HT1080 (cell line): ENCODE measurements at regions not wholly inside any gene's neighbourhood (a gene's known extent, or its start where the extent isn't known, plus 50 kb on each side); places are given as distances from the start of the nearest gene placed in this dataset.
A peak's percentile ranks its signal among the peaks of the same experiment; 100 is the strongest.

Experiments
- DNase-seq: peaks from one replicate; pipeline ENCODE4 v3.0.0-alpha.2; 2015; ENCODE audit warnings: low read depth

DNA sequence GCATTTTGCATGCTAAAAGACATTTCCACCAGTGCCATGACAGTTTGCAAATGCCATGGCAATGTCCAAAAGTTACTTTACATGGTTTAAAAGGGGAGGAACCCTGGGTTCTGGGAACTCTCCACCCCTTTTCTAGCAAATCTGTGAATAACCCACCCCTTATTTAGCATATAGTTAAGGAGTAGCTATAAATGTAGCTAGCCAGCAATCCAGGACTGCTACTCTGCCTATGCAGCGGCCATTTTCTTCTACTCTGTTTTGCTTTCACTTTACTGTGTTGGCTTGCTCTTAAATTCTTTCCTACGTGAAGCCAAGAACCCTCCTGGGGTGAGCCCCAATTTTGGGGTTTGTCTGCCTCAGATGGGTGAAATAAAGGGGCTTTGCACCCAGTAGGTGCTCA is 141.0 kb downstream of the PTPN11 start:
- no peak for DNase-seq

DNA sequence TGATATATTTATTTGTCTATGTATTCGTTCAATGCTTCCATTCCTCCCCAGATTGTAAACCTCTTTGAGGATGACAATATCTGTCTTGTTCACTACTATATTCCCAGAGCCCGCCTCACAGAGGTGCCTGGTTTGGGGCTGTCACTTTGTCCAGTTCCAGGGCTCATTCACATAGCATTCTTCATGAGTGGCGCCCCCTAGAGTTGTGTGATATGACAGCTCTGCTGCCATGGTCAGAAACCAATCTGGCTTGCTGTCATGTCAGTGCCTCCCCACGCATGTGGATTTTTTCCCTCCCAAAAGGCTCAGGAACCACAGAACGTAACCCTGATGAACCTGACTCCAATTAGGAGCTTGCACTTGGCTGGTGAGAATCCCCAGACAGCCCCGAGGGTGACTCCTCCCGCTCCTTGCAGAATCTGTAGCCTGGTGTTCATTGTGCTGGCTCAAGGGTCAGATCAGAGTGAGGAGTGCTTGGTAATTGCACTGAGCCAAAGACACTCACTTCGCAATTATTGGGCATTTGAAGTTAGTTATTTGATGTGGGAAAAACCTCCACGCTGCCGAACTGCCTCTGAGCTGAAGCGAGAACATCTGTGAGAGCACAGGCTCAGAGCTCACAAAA is 145.5 kb downstream of the PTPN11 start:
- no peak for DNase-seq

DNA sequence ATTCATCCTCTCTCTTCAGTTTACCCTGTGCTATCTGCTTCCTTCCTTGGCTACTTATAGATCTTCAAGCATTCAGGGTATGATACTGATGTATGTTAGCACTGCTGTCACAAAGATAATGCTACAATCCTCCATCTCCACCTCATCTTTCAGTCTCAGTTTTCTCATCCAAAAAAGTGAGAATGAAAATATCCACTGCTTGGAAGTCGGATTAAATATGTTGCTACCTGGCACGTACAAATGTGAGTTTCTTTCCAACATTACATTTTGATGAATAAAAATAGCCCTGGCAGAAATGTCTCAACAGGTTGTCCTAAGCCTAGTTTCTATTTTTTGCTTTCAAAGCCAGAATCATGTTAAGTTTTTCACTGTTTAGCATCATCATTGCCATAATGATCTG is 149.9 kb downstream of the PTPN11 start:
- DNase-seq, result no peak

DNA sequence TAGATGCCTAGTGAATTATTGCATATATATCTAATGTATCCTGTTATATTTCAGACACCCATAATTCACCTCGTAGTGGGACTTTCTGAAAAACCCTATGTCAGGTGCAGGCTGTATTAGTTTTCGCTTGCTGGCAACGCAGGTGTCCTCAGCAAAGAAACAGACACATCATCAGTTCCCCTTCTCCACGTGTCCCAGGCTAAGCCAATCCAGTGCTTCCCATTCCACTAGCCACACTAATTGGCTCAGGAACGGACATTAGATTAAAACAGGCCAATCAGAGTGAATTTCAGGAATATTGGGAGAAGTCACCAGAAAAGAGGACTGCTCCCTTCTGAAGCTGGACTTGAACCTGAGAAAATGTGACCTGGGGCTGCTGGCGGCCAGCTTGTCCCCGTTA is 151.3 kb downstream of the PTPN11 start:
- DNase-seq, result no peak

DNA sequence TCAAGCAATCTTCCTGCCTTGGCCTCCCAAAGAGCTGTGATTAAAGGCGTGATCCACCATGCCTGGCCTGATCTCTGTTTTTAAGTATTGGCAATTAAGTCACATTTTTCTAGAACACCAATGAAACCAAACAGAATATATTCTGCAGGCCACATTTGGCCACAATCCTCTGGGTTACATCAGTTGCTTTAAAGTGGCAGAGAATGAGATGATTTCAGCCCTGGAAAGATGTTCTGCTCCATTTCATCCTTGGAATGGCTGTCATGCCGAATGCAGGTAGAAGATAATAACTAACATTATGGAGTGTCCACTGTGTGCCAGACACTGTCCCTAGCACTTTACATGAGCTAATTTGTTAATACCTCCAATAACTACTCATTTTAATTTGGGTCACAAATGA is 154.4 kb downstream of the PTPN11 start:
- DNase-seq, result no peak

DNA sequence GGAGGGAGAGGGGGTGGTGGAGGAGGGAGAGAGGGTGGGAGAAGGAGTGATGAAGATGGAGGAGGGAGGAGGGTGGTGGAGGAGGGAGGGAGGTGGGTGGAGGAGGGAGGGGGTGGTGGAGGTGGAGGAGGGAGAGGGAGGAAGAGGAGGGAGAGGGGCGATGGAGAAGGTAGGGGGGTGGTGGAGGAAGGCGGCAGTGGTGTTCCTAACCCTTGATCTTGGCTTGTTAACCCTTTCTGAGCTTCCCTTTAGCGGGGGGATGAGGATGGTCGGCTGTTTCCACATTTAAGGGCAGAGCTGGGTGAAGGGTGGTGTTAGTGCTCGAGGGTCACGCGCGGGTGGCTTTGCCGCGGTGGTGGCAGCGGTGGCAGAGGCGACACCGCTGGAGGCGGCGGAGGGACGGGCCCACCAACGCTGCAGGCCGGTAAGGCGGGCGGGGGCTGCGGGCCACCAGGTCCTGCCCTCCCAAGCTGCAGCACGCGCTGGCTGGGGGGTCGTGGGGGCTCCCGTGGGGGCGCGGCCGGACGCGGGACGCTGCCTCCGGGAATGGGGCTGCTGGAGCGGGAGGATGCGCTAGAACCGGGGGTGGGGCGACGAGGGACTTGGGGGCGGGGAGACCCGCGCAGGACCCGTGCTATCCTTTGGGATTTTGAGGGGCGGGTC is 156.3 kb downstream of the PTPN11 start:
- DNase-seq, result no peak

DNA sequence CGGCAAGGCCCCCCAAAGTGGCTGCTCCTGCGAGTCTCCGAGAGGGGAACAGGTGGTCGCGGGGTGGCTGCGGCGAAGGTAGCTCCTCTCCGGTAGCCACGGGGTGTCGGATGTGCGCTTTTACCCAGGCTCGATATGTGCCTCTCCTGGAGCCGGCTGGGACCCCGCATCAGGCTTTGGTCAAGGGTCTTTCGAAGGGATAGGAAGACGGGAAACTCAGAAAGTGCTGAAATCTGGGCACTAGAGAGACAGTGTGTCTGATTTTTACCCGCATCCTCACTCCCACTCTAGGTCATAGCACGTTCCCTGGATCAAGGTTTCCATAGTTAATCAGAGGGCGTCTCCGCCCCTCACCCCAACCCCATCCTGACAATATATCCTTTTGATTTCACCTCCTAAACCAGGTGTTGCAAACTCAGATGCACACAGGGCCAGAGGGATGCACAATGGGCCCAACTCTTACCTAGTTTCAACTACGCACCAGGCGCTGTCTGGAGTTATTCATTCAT is 156.9 kb downstream of the PTPN11 start:
- DNase-seq, result no peak

DNA sequence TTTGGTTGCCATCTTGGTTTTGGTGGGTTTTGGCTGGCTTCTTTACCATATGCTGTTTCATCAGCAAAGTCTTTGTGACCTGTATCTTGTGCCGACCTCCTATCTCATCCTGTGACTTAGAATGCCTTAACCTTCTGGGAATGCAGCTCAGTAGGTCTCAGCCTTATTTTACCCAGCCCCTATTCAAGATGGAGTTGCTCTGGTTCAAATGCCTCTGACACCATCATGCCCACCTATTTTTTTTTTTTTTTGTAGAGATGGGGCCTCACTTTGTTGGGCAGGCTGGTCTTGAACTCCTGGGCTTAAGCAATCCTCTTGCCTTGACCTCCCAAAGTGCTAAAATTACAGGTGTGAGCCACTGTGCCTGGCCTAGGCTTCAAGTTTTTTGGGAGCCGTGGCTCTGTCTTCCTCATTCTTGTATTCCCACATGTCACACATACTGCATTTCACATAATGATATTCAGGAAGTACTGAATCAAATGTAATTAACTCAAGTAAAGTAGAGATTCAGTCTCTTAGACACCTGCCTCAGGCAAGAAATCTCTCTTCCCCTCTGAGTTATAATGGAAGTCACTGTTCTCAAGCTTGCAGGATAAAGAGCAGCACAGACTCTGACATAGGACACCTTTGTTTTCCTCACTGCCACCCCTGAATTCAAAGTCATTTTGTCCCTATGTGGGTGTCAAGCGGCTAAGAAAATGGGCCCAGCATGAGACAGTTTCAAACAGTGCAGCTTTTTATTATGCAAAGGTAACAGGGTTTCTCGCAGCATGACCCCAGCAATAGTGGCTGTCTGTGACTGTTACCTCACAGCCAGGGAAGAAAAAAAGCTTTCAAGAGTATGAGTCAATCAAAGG is 159.0 kb downstream of the PTPN11 start:
- DNase-seq, result no peak

DNA sequence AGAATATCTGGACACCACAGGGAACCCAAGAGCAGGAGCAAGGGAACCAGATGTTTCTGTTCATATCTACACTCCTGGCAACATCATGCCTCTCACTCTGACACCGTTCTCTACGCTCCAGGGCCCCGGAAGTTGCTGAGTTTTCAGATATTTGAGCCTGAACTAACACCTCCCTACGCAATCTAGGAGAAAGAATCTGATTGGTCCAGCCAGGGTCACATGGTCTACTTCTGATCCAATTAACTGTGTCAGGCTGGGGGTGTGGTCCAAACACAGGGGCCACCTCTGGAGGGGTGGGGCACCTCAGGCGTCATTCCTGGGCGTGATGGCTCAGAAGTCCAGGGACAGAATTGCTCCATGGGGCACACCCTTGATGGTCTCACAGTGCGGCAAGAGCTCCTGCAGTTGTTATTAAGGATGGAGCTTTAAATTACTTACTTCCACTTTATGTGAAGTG is 165.5 kb downstream of the PTPN11 start:
- DNase-seq, result peak; percentile 77

DNA sequence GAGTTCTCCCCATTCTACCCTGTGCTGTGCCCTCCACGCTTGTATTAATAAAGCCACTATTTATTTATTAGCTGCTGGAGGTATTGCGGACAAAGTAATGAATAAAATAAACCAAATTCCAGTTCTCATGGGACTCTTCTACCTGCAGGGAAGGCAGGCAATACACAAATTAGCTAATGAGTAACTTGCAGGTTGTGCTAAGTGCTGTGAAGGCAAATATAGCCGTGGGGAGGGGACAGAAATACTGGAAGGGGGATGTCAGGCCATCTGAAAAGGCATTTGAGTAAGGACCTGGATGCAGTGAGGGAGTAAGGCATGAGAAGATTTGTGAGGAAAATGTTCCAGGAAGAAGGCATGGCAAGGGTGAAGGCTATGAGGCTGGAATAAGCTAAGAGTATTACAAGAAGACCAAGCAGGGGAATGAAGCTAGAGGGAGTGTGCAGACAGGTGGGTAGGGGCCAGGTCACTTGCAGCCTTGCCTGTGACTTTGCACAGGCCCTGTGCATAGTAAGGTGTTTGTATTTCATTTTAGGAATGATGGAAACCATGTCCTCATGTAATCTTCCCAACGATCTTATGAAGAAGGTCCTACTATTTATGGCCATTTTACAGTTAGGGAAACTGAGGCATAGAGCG is 167.5 kb downstream of the PTPN11 start:
- no peak for DNase-seq

DNA sequence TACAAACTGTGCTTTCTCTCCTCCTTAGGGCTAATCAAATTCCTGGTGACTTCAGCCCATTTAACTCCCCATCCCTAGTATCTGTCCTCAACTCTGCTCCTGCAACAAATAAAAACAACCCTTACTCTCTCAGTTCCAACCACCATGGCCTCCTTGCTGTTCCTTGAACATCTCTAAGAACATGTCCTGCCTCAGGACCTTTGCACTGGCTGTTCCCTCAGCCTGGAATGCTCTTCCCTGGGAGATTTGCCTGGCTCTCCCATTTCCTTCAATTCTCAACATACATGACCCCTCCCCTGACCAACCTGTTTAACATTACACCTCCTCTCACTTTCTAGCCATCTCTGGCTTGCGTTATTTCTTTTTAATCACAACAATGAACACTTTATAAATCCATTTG is 170.5 kb downstream of the PTPN11 start:
- DNase-seq, result no peak

DNA sequence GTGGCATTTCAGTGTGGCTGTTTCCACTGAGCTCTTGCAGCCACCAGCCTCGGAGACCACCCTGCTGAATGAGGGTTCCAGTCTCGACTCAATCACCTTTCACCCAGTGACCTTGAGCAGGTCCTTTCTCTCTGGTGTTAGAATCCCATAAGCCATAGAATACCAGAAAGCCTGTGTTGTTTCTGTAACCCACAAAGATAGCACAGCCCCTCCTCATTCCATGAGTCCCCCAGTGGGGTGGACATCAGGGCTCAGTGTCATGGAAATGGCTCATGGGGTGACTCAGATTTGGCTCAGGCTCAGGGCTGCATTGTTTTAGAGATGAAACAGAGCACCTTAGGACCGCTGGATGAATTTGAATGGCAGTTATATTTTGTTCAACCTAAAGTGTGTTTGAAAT is 171.5 kb downstream of the PTPN11 start:
- DNase-seq, result peak; percentile 24

DNA sequence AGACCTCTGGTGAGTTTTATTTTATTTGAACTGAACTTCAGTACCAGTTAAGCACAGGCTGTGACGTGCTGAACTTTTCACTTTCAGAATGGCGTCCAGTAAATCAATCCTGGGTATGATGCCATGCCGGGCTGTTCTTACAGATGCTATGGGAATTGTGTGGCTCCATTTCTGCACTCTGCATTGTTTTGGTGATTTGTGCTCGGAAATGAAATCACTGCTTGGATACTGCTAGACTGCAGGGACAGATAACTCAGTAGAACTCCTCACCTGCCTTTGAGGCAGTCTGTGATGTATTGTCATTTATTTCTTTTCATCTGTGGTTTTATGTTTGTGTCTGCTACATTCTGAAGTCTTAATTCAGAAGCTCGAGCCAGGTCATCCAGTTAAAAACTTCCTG is 172.7 kb downstream of the PTPN11 start:
- DNase-seq, result no peak

DNA sequence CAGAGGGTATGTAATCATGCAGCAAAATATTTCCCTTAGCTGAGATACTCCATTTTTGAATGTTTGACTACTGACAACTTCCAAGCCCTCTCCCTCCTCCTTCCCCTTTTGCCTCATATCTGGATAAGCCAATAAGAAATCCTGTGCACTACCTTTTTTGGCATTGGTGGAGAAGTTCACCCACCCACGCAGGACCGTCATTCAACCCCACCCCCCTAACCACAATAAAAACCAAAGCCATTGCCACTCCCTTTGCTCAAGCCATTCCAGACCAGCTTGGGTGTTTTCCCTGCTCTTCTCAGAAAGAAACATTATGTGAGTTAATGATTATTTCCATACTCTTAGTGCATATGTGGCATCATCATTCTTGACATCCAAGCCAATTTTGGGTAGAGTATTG is 176.7 kb downstream of the PTPN11 start:
- DNase-seq, result no peak

DNA sequence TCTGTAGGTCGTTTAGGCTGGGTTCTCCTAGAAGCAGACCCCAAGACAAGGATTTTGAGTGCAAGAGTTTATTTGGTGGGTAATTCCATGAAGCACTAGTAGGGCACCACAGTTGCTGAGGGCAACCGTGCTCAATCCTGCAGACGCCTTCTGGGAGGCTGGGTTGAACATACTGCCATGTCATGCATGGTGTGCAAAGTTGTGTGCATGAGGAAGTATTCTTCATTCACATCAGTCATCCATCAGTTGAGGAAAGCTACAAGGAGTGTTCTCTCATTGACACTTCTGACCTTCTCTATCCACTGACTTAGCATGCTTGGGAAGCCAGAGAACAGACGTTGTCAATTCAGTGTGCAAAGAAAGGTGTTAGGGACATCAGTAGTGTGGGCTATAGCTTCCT is 179.2 kb downstream of the PTPN11 start:
- DNase-seq, result no peak

DNA sequence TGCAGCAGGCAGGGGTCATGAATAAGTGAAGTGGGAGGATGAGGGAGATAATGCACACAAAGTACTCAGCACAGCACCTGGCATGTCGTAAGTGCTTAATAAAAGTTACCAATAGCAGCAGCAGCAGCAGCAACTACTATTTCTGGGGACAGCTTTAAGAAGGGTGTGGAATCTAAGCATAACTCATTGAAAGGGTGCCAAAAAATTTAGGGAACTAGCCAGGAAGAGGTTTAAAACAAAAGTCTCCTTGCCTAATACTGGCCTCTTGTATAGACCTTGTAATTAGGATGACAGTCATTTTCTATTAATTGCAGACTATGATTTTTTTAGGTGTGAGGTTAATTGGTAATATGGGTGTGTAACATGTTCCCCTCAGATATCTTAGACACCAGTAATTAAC is 179.9 kb downstream of the PTPN11 start:
- no peak for DNase-seq

DNA sequence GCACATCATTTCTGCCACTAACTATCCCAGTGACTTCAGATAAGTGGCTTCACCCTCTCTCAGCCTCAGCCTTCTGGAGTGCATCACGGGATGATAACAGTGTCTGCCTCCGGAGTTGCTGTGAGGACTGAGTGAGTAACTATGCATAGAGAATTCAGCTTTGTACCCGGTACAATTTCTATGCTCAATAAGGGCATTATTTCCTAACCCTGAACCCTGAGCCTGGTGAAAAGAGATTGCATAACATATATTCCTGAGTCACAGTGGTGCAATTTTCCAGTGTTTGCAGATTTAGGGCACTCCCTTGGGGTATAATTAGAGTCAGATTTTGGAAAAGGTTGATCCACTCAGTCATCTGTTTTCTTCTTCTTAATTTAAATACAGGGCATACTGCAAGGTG is 181.1 kb downstream of the PTPN11 start:
- DNase-seq, result no peak

DNA sequence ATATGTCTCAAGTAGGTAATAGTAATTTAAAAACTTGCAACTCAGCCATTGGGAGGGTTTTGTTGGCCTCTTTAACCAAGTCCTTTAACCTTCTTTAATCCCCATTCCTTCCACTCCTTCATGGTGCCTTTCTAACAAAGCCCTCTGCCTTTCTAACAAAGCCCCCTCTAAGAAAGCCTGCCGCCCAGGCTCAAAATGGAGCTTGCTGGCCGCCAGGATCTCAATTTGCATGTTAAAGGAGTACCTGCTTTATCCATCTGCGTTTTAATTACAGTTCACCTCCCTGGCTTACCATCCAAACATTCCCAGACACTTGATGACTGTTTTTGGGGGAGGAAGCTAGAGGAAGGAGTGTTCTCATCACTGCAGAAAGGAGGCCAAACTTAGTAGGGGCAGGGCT is 183.4 kb downstream of the PTPN11 start:
- DNase-seq, result no peak

DNA sequence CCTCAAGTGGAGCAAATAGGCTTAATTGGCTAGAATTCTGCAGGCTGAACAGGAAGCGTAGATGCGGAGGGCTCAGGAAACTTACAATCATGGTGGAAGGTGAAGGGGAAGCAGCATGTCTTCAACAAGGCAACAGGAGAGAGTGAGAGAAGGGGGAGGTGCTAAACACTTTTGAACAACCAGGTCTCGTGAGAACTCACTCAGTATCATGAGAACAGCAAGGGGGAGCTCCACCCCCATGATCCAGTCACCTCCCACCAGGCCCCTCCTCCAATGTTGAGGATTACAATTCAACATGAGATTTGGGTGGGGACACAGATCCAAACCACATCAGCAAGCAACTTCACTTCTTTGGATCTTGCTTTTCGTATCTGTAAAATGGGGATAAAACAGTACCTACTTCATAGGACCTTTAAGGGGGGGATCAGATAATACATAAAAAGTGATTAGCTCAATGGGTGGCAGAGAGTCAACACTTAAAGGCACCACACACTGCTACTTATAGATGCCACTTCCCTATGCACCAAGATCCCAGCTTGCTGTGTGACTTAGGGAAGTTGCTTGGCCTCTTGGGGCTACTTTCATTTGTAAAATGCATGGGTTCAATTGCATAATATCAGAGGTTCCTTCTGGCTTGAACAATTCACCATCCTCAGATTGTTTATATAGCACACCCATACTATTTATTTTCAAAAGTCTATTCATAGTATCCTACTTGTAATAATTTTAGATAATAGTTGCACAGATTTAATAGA is 184.8 kb upstream of the RPH3A start:
- DNase-seq, result peak; percentile 10

DNA sequence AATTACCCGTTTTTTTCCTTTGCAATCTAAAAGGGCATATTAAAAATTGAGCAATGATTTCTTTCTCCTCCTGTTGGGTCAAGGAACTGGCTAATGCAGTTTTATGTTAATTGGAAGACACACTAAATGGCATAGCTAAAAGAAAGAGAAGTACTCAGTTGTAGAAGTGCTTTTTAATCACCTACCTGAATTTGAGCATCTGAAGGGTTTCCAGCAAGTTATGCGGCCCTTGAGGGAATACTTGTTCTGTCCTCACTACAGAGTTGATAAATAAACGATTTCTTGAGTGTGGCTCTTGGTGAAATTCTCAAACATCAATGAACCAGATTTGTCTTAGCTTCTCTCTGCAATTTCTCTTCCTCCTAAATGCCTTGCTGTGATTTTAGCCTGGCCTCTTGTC is 184.1 kb upstream of the RPH3A start:
- DNase-seq, result no peak

DNA sequence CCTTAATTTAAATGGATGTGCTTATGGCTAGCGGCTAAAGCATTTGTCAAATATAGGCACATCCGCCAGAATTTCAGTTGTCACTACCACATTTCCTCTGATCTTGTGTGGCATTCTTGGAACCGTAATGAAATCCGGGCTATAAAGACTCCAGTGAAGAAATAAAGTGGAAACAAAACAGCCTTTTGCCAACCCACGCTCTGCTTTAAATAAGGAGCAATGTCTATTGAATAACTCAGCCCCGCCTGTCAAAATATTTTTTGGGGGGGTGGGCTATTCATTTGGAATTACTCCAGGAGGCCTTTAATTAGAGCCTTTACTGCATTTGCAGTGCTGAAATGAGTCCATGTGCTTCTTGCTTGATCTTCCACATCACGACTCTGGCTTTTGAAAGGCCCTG is 179.6 kb upstream of the RPH3A start:
- no peak for DNase-seq
